ENCODE measurements at regions not wholly inside any gene's neighbourhood (a gene's known extent, or its start where the extent isn't known, plus 50 kb on each side); places are given as distances from the start of the nearest gene placed in this dataset.

DNA sequence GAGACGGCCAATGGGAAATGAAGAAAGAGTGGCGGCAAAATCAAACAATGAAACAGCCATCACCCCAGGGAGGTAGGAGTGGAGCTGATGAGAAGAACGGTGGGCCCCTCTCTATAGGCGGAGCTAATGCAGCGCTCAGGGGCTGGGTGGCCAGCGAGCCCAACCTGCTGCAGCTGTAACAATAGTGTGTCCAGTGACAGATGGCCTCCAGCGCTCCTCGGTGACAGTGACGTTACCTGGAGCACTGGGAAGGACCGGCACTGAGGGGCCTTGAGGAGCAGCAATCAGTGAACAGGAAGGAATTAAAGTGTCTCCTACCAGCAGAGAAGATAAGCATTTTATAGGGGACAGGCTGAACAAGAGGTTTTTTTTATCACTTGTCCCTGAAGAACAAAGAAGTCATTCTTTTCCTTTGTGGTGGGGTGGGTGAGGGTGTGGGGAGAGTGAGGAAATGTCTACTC lies 81.6 kb downstream of the FOXA2 start (continued):
- no peak for TF ChIP-seq CBX5 (IDR thresholded peaks at IDR 0.05; ENCODE audit: low read depth, low read length)
- TF ChIP-seq KDM5A (IDR thresholded peaks at IDR 0.05; ENCODE audit: low read length): no peak
- no peak for TF ChIP-seq EP300 (IDR thresholded peaks at IDR 0.05; ENCODE audit: borderline replicate concordance in 1 of 2, low read depth in 2 of 2, low read length in 2 of 2)

All from H1 (cell line).